GM19397 (cell line): ENCODE measurements at regions not wholly inside any gene's neighbourhood (a gene's known extent, or its start where the extent isn't known, plus 50 kb on each side); places are given as distances from the start of the nearest gene placed in this dataset.

ENCODE experiments used
- ATAC-seq: cut with Tn5 transposase; IDR thresholded peaks from one replicate; pipeline ENCODE4 v1.9.1; 2021; ENCODE audit warnings: mild to moderate bottlenecking, moderate library complexity; ENCODE audit not compliant: unreplicated experiment

GRCh38 chr16:82567175-82567574 lies 59.6 kb upstream of the CDH13 start:
- ATAC-seq: no peak

DNA sequence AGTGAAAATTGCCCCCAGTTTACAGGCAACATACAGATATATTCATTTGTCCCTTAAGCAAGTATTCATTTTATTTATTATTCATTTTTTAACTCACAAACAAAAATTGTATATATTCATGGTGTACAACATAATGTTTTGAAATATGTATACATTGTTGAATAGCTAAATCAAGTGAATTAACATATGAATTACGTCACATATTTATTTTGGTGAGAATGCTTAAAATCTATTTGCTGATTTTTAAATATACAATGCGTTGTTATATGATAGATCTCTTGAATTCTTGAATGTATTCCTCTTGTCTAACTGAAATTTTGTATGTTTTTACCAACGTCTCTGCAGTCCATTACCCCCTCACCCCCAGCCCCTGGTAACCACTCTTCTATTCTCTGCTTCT lies 63.4 kb upstream of the CDH13 start:
- no peak for ATAC-seq

DNA sequence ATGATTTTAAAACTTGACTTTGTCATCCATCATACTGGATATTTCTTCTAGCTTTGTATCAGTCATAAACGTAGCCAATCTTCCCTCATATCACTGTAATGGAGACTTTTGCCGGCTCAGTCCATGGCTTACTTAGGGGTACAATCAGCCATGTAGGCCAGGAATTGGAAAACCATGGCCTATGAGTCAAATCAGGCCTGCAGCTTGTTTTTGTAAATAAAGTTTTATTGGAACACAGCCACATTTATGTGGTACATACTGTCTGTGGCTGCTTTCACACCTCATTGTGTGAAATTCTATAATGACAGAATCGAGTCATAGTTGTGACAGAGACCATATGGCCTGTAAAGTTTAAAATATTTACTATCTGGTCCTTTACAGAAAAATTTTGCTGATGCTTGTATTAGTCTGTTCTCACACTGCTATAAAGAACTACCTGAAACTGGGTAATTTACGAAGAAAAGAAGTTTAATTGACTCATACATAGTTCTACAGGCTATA lies 64.5 kb upstream of the CDH13 start:
- no peak for ATAC-seq

- no peak for ATAC-seq
These were observed 65.9 kb upstream of the CDH13 start for GRCh38 chr16:82560805-82561325.

GRCh38 chr16:82544378-82545160 lies 82.2 kb upstream of the CDH13 start:
- no peak for ATAC-seq

DNA sequence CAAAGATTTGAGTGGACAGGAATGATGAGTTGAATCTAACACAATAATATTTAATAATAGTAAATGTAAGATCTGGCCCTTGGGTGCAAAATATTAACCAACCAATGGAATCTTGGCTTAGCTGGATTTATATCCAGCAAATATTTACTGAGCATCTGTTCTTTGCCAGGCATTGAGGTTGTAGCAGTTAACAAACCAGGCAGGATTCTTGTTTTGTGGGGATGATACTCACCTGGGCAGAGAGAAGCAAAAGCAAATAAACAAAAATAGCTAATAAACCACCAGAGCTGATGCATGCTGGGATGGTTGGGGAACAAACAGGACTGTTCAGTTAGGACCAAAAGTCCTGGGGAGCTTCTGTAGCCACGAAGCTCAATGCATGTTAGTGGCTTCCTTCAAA lies 84.1 kb upstream of the CDH13 start:
- no peak for ATAC-seq

DNA sequence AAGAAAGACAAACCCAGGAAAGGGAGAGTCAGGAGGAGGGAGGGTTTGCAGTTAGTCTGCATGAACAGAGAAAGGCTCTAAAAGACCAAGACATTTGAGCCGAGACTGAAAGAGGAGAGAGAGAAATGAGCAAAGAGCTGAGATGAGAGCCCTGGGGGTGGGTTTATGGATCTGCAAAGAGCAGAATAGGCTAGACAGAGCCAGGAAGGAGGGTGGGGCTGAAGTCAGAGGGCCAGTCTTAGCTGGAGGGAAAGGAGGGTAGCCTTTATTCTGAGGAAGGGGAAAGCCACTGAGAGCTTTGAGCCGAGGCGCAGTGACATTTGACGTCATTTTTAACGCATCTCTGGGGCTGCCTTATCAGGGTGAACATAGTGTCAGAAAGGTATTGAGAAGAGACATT lies 85.7 kb upstream of the CDH13 start:
- no peak for ATAC-seq

DNA sequence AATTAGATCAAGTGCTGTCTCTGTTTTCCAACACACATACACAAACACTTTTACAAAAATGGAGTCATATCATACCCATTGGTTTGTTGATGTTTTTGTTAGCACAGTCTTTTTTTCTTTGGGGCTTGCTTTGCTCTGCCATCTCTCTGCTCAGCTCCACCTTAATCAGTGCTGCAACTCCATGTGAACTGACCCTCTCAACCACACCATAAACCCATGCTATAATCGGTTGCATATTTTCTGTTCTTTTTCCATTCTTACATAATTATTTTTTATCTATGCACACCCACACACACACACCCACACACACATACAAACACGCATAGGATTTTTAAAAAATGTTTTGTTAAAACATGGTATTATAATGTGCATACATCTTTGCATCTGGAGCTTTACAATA lies 91.0 kb upstream of the CDH13 start:
- no peak for ATAC-seq

GRCh38 chr16:82535262-82535661 lies 91.5 kb upstream of the CDH13 start:
- no peak for ATAC-seq

DNA sequence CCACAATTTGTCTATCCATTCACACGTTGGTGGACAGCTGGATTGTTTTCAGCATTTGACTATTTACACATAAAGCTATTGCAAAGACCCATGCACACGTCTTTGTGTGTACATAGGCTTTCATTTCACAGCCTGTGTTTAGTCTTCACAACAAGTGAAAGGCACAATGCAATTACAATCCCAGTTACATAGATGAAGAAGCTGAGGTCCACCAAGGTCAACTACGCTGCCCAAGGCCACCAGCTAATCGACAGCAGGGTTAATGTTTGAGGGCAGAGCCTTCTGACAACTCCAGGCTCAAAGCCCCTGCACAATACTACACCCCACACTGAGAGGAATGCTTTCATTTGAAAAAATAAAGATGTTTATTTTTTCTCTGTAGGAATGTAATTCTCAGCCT lies 93.6 kb upstream of the CDH13 start:
- ATAC-seq: no peak

GRCh38 chr16:82530883-82531282 lies 95.9 kb upstream of the CDH13 start:
- no peak for ATAC-seq

- ATAC-seq: no peak
These were observed 99.7 kb upstream of the CDH13 start for GRCh38 chr16:82527101-82527500.

DNA sequence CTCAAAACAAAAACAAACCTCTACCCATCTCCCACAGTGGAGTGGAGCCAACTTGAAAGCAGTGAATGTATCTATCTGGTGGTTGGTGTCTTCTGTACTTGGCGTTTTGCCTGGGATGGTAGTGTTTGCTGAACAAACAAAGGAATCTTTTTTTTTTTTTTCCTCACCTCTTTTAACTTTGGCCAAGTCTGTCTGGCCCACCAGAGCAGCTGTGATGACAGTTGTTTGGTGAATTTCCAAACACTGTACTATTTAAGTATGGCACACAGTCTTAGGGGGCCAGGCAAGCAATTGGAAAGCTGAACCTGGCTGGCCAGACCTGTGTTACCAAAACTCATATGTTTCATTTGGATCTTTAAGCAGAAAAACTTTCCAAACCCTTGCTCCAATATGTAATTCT lies 101.8 kb upstream of the CDH13 start:
- ATAC-seq: no peak

DNA sequence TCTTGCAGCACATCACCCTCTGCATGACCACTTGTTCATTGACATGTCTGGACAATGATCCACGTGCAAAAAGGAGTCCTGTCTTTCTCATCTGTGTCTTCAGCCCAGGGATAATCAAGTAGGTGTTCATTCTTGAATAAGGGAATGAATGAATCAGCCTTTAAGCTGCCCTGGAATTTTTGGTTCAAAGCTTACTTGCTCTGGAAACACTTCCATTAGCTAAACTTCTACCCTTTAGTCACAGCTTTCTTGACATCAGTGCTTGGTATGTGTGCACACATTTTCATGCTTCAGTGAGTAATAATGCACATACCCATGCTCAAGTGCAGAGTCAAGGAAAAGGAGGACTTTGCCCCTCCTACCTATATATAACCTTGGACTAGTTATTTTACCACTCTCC lies 103.0 kb upstream of the CDH13 start:
- no peak for ATAC-seq

DNA sequence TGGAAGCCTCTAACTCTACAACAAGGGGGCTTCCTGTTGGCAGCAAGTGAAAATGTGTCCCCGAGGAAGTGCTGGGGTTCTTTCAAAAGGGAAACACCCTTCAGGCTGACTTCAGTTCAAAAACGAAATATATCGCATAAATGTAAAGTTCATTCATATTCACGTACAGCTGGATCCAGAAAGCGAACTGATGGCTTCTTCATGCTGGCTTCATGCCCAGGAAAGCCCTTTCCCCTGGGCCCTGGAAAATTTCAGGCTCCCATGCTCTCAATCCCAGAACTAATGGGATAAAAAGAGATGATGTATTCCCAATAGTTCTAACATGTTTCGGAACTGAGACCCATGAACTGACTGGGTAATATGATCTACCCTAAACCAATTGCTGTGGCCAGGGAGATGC lies 104.7 kb upstream of the CDH13 start:
- ATAC-seq: no peak

GRCh38 chr16:82518811-82519210 lies 108.0 kb upstream of the CDH13 start:
- ATAC-seq: no peak

DNA sequence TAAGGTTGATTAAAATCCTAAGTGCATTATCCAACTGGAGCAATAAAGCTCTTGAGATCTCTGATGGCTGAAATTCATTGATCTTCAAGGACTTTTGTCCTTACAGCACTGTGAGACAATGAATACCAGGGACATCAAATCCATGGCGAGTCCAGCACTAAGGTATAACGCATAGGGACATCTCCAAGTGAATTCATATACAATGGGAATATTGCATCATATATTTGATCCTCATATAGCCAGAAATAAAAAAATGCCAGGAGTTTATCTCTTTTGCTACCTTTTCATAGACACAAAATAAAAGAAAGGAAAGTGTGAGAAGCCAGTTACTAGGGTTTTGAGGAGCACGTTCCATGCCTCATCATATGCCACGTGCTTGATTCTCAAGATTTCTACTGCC lies 112.5 kb upstream of the CDH13 start:
- ATAC-seq: no peak

DNA sequence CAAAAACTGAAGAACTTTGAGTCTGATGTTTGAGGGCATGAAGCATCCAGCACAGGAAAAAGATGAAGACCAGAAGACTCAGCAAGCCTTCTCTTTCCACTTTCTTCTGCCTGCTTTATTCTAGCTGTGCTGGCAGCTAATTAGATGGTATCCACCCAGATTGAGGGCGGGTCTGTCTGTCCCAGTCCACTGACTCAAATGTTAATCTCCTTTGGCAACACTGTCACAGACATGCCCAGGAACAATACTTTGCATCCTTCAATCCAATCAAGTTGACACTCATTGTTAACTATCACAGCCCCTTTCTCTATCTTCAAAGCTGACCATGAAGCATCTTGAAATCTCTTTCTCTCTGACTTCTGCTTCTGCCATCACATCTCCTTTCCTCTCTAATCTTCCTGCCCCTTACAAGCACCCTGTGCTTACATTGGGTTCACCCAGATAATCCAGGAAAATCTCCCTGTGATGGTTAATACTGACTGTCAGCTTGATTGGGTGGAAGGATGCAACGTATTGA lies 115.9 kb upstream of the CDH13 start:
- no peak for ATAC-seq

DNA sequence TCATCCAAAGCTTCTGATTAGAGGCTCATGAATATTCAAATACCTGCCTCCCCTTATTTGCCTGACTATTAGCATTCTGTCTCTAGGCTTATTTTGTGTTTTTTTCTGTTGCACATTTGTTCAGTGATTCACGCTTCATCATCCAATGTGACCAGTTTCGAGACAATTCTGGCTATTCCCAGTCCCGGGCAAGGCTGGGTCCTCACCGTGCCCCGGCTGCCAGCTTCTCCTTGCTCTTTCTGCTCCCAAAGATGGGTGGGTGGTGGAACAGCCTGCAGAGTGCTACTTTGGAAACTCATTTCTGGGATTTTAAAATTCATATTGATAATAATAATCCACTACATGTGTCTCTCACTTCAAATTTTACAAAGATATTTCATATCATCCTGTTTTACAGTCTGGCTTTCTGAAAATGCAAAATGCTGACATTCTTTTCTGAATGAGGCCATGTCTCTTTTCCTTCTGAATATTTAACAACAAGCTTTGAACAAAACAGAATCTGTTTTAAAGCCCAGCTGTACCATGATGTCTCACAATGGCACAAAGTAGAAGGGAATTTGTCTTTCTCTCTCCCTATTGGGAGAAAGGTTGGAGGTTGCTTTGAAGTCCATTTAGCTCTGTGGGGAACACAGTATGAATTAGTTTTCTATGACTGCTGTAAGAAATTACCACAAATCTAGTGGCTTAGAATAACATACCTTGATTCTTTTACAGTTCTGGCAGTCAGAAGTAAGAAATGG lies 116.9 kb upstream of the CDH13 start:
- no peak for ATAC-seq

DNA sequence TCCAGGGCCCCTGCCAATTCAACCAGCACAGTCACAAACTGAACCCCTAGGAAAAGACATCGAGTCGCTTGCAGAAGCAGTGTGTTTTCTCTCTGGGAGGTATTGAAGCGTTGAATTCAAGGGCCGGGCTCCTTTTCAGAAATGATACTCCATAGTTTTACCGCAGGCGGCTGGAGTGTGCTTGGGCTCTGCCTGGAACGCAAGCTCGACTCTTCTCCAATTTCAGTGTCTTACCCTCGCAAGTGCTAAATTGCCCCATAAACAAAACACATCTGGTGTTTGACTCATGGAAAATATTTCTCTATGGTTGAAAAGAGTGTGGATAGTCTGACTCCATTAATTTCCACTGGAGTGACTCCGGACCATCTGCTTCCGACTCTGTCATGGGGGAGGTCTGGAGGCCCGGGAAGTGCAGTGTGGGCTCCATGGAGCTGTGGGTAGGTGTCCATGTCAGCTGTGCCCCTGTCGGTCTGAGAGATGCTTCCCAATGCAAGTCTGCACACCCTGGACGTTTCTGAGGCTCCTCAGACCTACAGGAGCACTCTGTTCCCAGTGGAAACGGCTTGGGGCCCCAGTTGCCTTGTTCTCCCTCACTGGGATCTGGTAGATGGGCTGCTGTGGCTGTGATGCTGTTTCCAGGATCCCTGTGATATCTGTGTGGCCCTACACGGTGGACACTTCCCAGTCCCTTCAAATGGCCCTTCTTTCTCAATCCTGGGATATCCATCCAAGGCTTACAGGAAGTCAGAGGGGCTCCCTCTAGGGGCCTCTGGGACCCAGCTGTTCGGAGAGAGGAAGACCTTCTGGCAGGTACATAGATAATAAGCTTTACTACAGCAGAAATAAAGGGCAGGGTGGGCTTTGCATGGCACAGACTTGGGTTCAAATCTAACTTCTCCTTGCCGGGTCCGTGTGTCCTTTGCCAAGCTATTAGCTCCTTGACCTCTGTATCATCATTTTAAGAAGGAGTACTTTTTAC lies 119.8 kb upstream of the CDH13 start:
- no peak for ATAC-seq

DNA sequence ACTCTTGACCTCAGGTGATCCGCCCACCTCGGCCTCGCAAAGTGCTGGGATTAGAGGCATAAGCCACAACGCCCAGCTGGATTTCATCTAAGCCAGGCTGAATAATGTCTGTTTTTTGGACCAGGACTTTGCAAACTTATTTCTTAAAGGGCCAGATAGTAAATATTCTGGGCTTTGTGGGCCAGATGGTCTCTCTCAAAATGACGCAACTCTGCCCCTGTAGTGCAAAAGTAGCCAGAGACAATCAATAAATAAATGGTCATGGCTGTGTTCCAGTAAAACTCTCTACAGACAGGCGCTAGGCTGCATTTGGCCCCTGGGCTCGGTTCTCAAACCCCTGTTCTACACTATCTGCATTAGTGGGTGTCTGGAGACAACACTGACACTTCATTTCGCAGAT lies 121.9 kb upstream of the CDH13 start:
- ATAC-seq: no peak
